Middle frontal gyrus (tissue), 1 donor: ENCODE measurements at regions not wholly inside any gene's neighbourhood (a gene's known extent, or its start where the extent isn't known, plus 50 kb on each side); places are given as distances from the start of the nearest gene placed in this dataset.

Source experiments
- DNase-seq: peaks from one replicate; pipeline ENCODE4 v3.0.0-alpha.2; 2015; ENCODE audit warnings: low spot score; ENCODE audit errors: extremely low spot score

- DNase-seq, result no peak
These were observed 50.6 kb upstream of the GNAO1 start for GRCh38 chr16:56140645-56141044.

GRCh38 chr16:56137269-56137668 is 54.0 kb upstream of the GNAO1 start:
- peak; percentile 39 for DNase-seq

- DNase-seq, result no peak
These were observed 55.0 kb upstream of the GNAO1 start for GRCh38 chr16:56136256-56136655.

- DNase-seq, result no peak
These were observed 56.5 kb upstream of the GNAO1 start for GRCh38 chr16:56134790-56135189.

- DNase-seq, result no peak
These were observed 65.4 kb upstream of the GNAO1 start for GRCh38 chr16:56125922-56126321.

- DNase-seq, result no peak
These were observed 69.0 kb upstream of the GNAO1 start for GRCh38 chr16:56122251-56122650.

- DNase-seq, result no peak
These were observed 70.2 kb upstream of the GNAO1 start for GRCh38 chr16:56121156-56121500.

- no peak for DNase-seq
These were observed 70.7 kb upstream of the GNAO1 start for GRCh38 chr16:56120447-56121155.

- DNase-seq, result no peak
These were observed 72.2 kb upstream of the GNAO1 start for GRCh38 chr16:56119133-56119532.

- DNase-seq, result no peak
These were observed 74.7 kb upstream of the GNAO1 start for GRCh38 chr16:56116577-56116964.

- DNase-seq, result no peak
These were observed 75.3 kb upstream of the GNAO1 start for GRCh38 chr16:56115817-56116576.

- no peak for DNase-seq
These were observed 78.1 kb upstream of the GNAO1 start for GRCh38 chr16:56113223-56113622.

- DNase-seq, result no peak
These were observed 80.2 kb upstream of the GNAO1 start for GRCh38 chr16:56111100-56111499.

- DNase-seq, result no peak
These were observed 81.3 kb upstream of the GNAO1 start for GRCh38 chr16:56109994-56110393.

- no peak for DNase-seq
These were observed 82.1 kb upstream of the GNAO1 start for GRCh38 chr16:56109205-56109604.

GRCh38 chr16:56108724-56109123 is 82.6 kb upstream of the GNAO1 start:
- DNase-seq, result no peak

GRCh38 chr16:56108056-56108471 is 83.2 kb upstream of the GNAO1 start:
- peak; percentile 26 for DNase-seq

GRCh38 chr16:56106527-56106926 is 84.8 kb upstream of the GNAO1 start:
- DNase-seq, result no peak

- no peak for DNase-seq
These were observed 88.4 kb upstream of the GNAO1 start for GRCh38 chr16:56102906-56103305.

- no peak for DNase-seq
These were observed 89.1 kb upstream of the GNAO1 start for GRCh38 chr16:56102183-56102686.

- no peak for DNase-seq
These were observed 89.8 kb upstream of the GNAO1 start for GRCh38 chr16:56101480-56101879.

- DNase-seq, result no peak
These were observed 94.0 kb upstream of the GNAO1 start for GRCh38 chr16:56097306-56097705.

GRCh38 chr16:56094231-56094630 is 97.1 kb upstream of the GNAO1 start:
- no peak for DNase-seq
